ENCODE measurements at regions not wholly inside any gene's neighbourhood (a gene's known extent, or its start where the extent isn't known, plus 50 kb on each side); places are given as distances from the start of the nearest gene placed in this dataset.

DNA sequence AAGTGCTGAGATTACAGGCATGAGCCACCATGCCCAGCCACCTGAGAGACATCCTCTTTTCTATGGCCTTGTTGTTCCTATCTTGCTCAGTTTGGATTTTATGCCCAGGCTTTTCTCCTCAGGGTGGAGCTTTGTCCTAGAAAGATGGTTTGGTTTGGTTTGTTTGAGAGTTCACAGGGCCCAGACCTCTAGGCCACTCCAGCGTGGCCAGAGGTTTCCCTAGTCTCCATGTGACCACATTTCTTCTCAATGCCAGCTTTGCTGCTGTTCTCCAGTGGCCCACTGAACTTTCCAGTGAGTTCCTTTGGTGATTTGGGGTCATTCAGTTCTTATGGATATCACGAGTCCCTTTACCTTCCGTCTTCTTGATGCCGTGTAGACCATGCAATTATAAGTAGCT is 92.6 kb upstream of the SERBP1 start:
- TF ChIP-seq, protein P1, sequence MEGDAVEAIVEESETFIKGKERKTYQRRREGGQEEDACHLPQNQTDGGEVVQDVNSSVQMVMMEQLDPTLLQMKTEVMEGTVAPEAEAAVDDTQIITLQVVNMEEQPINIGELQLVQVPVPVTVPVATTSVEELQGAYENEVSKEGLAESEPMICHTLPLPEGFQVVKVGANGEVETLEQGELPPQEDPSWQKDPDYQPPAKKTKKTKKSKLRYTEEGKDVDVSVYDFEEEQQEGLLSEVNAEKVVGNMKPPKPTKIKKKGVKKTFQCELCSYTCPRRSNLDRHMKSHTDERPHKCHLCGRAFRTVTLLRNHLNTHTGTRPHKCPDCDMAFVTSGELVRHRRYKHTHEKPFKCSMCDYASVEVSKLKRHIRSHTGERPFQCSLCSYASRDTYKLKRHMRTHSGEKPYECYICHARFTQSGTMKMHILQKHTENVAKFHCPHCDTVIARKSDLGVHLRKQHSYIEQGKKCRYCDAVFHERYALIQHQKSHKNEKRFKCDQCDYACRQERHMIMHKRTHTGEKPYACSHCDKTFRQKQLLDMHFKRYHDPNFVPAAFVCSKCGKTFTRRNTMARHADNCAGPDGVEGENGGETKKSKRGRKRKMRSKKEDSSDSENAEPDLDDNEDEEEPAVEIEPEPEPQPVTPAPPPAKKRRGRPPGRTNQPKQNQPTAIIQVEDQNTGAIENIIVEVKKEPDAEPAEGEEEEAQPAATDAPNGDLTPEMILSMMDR (IDR thresholded peaks at IDR 0.05) = no peak
- no peak for TF ChIP-seq POLR2A (IDR thresholded peaks at IDR 0.05)
